ENCODE measurements at regions not wholly inside any gene's neighbourhood (a gene's known extent, or its start where the extent isn't known, plus 50 kb on each side); places are given as distances from the start of the nearest gene placed in this dataset.

DNA sequence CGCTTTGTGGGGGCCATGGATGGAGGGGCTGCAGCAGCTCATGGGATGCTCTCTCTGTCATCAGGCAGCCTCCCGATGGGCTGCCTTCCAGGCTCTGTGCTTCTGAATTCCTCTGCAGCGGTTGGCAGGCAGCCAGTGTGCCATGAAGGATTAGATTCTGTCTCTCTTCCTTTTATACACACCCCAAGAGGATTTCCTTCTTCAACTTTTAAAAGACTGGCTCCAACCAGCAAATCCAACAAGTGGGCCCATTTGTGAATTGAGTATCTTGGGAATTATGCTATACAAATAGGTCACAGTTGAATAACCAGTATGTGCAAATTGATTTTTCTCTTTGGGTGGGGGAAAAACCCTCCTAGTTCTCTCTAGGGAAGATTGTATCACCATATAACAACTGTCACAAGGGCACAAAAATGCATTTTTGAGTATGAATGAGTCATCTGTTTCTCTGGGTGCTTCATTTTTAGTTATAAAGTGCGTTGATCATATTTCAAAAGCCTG, 96.8 kb upstream of the FAT1 start:
- CTCF ChIA-PET, result no interaction called here
- TF ChIP-seq FOXK2 (IDR thresholded peaks at IDR 0.05), result no peak
- TF ChIP-seq, protein P1, sequence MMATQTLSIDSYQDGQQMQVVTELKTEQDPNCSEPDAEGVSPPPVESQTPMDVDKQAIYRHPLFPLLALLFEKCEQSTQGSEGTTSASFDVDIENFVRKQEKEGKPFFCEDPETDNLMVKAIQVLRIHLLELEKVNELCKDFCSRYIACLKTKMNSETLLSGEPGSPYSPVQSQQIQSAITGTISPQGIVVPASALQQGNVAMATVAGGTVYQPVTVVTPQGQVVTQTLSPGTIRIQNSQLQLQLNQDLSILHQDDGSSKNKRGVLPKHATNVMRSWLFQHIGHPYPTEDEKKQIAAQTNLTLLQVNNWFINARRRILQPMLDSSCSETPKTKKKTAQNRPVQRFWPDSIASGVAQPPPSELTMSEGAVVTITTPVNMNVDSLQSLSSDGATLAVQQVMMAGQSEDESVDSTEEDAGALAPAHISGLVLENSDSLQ (IDR thresholded peaks at IDR 0.05), result no peak
- POLR2A ChIA-PET, result no interaction called here
- DNase-seq (ENCODE audit: extremely low spot score), result no peak

DNA sequence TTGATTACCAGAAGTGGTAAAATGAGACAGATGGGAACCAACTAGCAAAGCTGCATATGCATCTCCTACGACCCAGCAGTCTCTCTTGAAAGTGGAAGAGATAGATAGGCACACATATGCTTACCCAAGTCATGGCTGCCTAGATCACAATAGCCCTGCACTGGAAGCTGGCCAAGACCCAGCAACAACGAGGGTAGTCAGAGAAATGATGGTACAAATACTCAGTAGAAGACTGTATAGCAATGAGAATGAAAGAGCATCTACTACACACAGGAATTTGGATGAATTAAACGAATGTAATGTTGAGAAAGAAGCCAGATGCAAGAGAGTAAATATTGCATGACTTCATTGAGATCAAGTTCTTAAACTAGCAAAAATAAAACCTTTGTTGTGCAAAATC, 100.3 kb upstream of the FAT1 start:
- DNase-seq (ENCODE audit: extremely low spot score), result no peak
- POLR2A ChIA-PET, result no interaction called here
- CTCF ChIA-PET, result no interaction called here
- TF ChIP-seq FOXK2 (IDR thresholded peaks at IDR 0.05) (no peak), CTBP1 (IDR thresholded peaks at IDR 0.05; ENCODE audit: borderline replicate concordance) (no peak), BHLHE40 (IDR thresholded peaks at IDR 0.05; ENCODE audit: borderline replicate concordance) (no peak), ARNT (IDR thresholded peaks at IDR 0.05) (no peak), SUZ12 (IDR thresholded peaks at IDR 0.05) (no peak), HDGF (IDR thresholded peaks at IDR 0.05; ENCODE audit: borderline replicate concordance) (no peak), SP1 (IDR thresholded peaks at IDR 0.05) (no peak), LEF1 (IDR thresholded peaks at IDR 0.05; ENCODE audit: borderline replicate concordance) (no peak), ZNF384 (IDR thresholded peaks at IDR 0.05) (no peak), FOXA1 (IDR thresholded peaks at IDR 0.05) (no peak), ELF4 (IDR thresholded peaks at IDR 0.05) (no peak), NFRKB (IDR thresholded peaks at IDR 0.05) (no peak)

DNA sequence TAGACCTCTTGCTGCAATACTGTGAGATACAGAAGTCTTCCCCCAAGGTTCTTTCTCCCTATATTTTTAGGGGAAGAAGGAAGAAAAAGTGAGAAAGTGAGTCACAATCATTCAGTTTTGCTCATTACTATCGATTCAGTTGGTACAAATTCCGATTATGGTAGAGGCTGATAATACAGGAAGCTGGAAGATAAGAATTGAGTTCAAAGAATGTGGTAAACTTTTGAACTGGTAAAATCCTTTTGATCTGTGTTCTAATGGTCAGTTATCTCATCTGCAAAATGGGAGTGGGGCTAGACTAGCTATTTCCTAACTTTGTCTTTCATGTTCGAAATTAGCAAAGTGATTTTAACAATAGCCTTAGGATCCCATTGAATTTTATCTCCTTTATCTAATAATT, 101.4 kb upstream of the FAT1 start:
- no peak for TF ChIP-seq ZNF384 (IDR thresholded peaks at IDR 0.05)
- TF ChIP-seq FOXK2 (IDR thresholded peaks at IDR 0.05), result no peak
- TF ChIP-seq NFRKB (IDR thresholded peaks at IDR 0.05), result no peak
- no peak for TF ChIP-seq HDGF (IDR thresholded peaks at IDR 0.05; ENCODE audit: borderline replicate concordance)
- TF ChIP-seq, protein P1 (IDR thresholded peaks at IDR 0.05), result no peak
- no peak for TF ChIP-seq LEF1 (IDR thresholded peaks at IDR 0.05; ENCODE audit: borderline replicate concordance)
- TF ChIP-seq FOXM1 (IDR thresholded peaks at IDR 0.05; ENCODE audit: borderline replicate concordance), result no peak
- no peak for TF ChIP-seq CTBP1 (IDR thresholded peaks at IDR 0.05; ENCODE audit: borderline replicate concordance)
- TF ChIP-seq ARNT (IDR thresholded peaks at IDR 0.05), result no peak
- no peak for TF ChIP-seq TARDBP (IDR thresholded peaks at IDR 0.05)
- POLR2A ChIA-PET, result no interaction called here
- CTCF ChIA-PET, result no interaction called here
- DNase-seq (ENCODE audit: extremely low spot score), result no peak

DNA sequence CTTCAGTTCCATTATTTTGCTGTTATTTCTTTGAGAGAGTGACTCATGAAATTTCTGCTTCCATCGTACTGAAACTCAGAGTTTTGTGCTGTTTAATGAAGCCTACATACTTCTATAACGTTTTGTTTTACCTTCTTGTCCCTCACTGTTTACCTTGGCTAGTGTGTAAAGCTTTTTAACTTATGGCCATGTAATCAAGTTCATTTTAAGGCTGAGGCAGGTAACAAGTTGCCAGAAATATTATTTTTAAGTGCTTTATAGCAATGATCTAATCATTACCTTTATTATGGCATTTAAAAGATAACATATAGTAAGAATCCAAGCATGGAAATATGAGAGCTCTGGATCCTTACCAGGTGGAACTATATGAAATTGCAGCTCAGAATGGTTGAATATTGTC, 102.3 kb upstream of the FAT1 start:
- CTCF ChIA-PET, result no interaction called here
- DNase-seq (ENCODE audit: extremely low spot score), result no peak
- POLR2A ChIA-PET, result no interaction called here

DNA sequence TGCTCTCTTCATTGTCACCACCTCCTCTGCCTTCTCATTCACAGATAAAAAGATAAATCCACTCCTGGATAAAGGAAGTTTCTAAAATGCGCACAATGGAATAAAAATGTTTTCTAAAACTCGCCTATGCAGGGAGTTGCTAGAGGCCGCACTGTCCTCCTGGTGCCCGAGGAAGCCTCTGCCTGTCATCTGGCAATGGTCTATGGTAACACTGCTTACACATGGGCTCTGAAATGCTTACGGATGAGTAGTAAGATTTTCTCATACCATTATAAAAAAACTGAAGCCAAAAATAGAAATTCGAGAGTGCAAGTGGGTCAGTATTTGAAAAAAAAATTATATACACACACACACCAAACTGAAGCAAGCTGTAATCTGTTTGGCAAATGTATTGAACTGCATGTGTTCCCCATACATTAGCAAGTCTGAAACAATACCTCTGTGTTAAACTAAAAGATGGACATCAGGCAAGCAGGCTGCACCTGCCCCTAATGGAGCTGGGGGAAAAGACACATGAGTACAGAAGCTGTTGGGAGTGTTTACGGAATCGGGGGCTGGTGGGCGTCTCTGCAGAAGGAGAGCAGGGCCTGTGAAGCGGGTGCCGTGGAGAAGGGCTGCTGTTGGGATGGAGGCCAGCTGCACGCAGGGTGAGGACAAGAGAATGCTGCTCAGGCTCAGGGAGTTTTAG, 103.3 kb upstream of the FAT1 start:
- TF ChIP-seq FOXK2 (IDR thresholded peaks at IDR 0.05) (no peak), SP1 (IDR thresholded peaks at IDR 0.05) (no peak), LEF1 (IDR thresholded peaks at IDR 0.05; ENCODE audit: borderline replicate concordance) (no peak), CTBP1 (IDR thresholded peaks at IDR 0.05; ENCODE audit: borderline replicate concordance) (no peak), SUZ12 (IDR thresholded peaks at IDR 0.05) (no peak)
- TF ChIP-seq, protein P1 (IDR thresholded peaks at IDR 0.05), result no peak
- POLR2A ChIA-PET, result no interaction called here
- no peak for DNase-seq (ENCODE audit: extremely low spot score)
- CTCF ChIA-PET, result interaction anchor here (0.7 kb wide), 1 partner anchor 635 kb away, joined by 3 read pairs; no protein-coding TSS in a partner anchor

More for the DNA sequence above, 102.3 kb upstream of the FAT1 start:
- TF ChIP-seq CTBP1 (IDR thresholded peaks at IDR 0.05; ENCODE audit: borderline replicate concordance) (no peak), ELF4 (IDR thresholded peaks at IDR 0.05) (no peak), TARDBP (IDR thresholded peaks at IDR 0.05) (no peak), ZNF384 (IDR thresholded peaks at IDR 0.05) (no peak), ARNT (IDR thresholded peaks at IDR 0.05) (no peak)

DNA sequence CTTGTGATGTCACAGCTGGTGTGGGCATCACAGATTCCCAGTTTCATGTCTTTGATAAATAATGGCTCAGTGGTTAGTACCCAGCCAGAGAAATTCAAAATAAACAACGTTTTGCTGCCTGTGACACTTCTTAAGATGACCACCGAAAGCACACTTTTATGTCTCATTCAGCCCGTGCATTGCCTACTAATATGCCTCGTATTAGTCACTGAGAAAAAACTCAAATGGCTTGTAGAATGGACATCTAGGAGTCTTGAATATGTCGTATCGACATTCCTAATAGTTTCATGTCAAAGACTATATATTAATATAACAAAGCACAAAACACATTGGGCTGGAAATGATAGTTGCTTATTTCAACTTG, 103.9 kb upstream of the FAT1 start:
- ChIA-PET POLR2A (no interaction called here), CTCF (interaction anchor here (0.7 kb wide), 1 partner anchor 634 kb away, joined by 3 read pairs; no protein-coding TSS in a partner anchor)
- DNase-seq (ENCODE audit: extremely low spot score), result no peak
- TF ChIP-seq, protein P1 (IDR thresholded peaks at IDR 0.05), result no peak
- TF ChIP-seq TARDBP (IDR thresholded peaks at IDR 0.05) (no peak), SUZ12 (IDR thresholded peaks at IDR 0.05) (no peak), FOXA1 (IDR thresholded peaks at IDR 0.05) (no peak), L3MBTL2 (conservative IDR thresholded peaks at IDR 0.05) (no peak), FOXK2 (IDR thresholded peaks at IDR 0.05) (no peak), LEF1 (IDR thresholded peaks at IDR 0.05; ENCODE audit: borderline replicate concordance) (no peak), HDGF (IDR thresholded peaks at IDR 0.05; ENCODE audit: borderline replicate concordance) (no peak), ELF4 (IDR thresholded peaks at IDR 0.05) (no peak), NFRKB (IDR thresholded peaks at IDR 0.05) (no peak), ZNF384 (IDR thresholded peaks at IDR 0.05) (no peak), SP1 (IDR thresholded peaks at IDR 0.05) (no peak), ARNT (IDR thresholded peaks at IDR 0.05) (no peak), BHLHE40 (IDR thresholded peaks at IDR 0.05; ENCODE audit: borderline replicate concordance) (no peak)
